ENCODE measurements at regions not wholly inside any gene's neighbourhood (a gene's known extent, or its start where the extent isn't known, plus 50 kb on each side); places are given as distances from the start of the nearest gene placed in this dataset.

GRCh38 chr2:41967476-41968181 lies 80.2 kb upstream of the PKDCC start:
- Histone ChIP-seq H3K79me2 (ENCODE audit: insufficient read depth, low read length) (no peaks in the 10 kb centered on the region), H3K27me3 (ENCODE audit: insufficient read depth, low read length) (no peaks in the 10 kb centered on the region), H2AFZ (ENCODE audit: low read depth, low read length) (peak overlapping the region; percentile 36), H3K4me3 (ENCODE audit: insufficient read depth, low read depth, low read length) (no peak overlapping the region), H3K9me3 (ENCODE audit: insufficient read depth, low read depth, low read length) (no peaks in the 10 kb centered on the region), H3K27ac (ENCODE audit: low read depth, low read length) (no peak overlapping the region), H3K9ac (ENCODE audit: low read length) (peak overlapping the region; percentile 64), H3K36me3 (ENCODE audit: insufficient read depth, low read length) (no peaks in the 10 kb centered on the region), H3K4me1 (ENCODE audit: insufficient read depth, low read length) (peaks cover 22% of the 10 kb centered on the region), H3K4me2 (ENCODE audit: low read length) (peak overlapping the region; percentile 79), H4K20me1 (ENCODE audit: insufficient read depth, low read length) (no peaks in the 10 kb centered on the region)
- H3K4me3 Mint-ChIP-seq (ENCODE audit: unreplicated experiment): no peak overlapping the region
- peaks cover 14% of the 10 kb centered on the region for H3K4me1 Mint-ChIP-seq (ENCODE audit: low read depth, unreplicated experiment)
- peaks cover 11% of the 10 kb centered on the region for H3K27me3 Mint-ChIP-seq (ENCODE audit: low read depth, unreplicated experiment)
- no peak for FAIRE-seq
- DNase-seq (ENCODE audit: low read depth): peak; percentile 27
- peaks cover 2% of the 10 kb centered on the region for H3K36me3 Mint-ChIP-seq (ENCODE audit: low read depth, unreplicated experiment)
- no peaks in the 10 kb centered on the region for H3K9me3 Mint-ChIP-seq (ENCODE audit: unreplicated experiment)
- H3K27ac Mint-ChIP-seq (ENCODE audit: unreplicated experiment): no peak overlapping the region
- TF ChIP-seq CTCF (IDR thresholded peaks at IDR 0.05; ENCODE audit: insufficient read depth, low read depth, low read length): no peak
- TF ChIP-seq EZH2 (IDR thresholded peaks at IDR 0.05; ENCODE audit: insufficient read depth, low read length): no peak

GRCh38 chr2:41968182-41968578 lies 79.6 kb upstream of the PKDCC start:
- no peaks in the 10 kb centered on the region for H4K20me1 ChIP-seq (ENCODE audit: insufficient read depth, low read length)
- TF ChIP-seq EZH2 (IDR thresholded peaks at IDR 0.05; ENCODE audit: insufficient read depth, low read length): no peak
- no peaks in the 10 kb centered on the region for H3K27me3 ChIP-seq (ENCODE audit: insufficient read depth, low read length)
- H3K4me2 ChIP-seq (ENCODE audit: low read length): no peak overlapping the region
- H2AFZ ChIP-seq (ENCODE audit: low read depth, low read length): no peak overlapping the region
- H3K9me3 ChIP-seq (ENCODE audit: insufficient read depth, low read depth, low read length): no peaks in the 10 kb centered on the region
- DNase-seq (ENCODE audit: low read depth) (no peak), FAIRE-seq (peak; percentile 34)
- H3K9me3 Mint-ChIP-seq (ENCODE audit: unreplicated experiment): no peaks in the 10 kb centered on the region
- H3K4me3 ChIP-seq (ENCODE audit: insufficient read depth, low read depth, low read length): no peak overlapping the region
- H3K4me1 ChIP-seq (ENCODE audit: insufficient read depth, low read length): peaks cover 22% of the 10 kb centered on the region
- peaks cover 9% of the 10 kb centered on the region for H3K27me3 Mint-ChIP-seq (ENCODE audit: low read depth, unreplicated experiment)
- no peak overlapping the region for H3K9ac ChIP-seq (ENCODE audit: low read length)
- H3K36me3 ChIP-seq (ENCODE audit: insufficient read depth, low read length): no peaks in the 10 kb centered on the region
- no peaks in the 10 kb centered on the region for H3K79me2 ChIP-seq (ENCODE audit: insufficient read depth, low read length)
- H3K27ac Mint-ChIP-seq (ENCODE audit: unreplicated experiment): no peak overlapping the region
- H3K36me3 Mint-ChIP-seq (ENCODE audit: low read depth, unreplicated experiment): peaks cover 2% of the 10 kb centered on the region
- no peak overlapping the region for H3K27ac ChIP-seq (ENCODE audit: low read depth, low read length)
- peaks cover 14% of the 10 kb centered on the region for H3K4me1 Mint-ChIP-seq (ENCODE audit: low read depth, unreplicated experiment)
- no peak overlapping the region for H3K4me3 Mint-ChIP-seq (ENCODE audit: unreplicated experiment)

- Histone ChIP-seq H3K27me3 (ENCODE audit: insufficient read depth, low read length) (no peaks in the 10 kb centered on the region), H3K36me3 (ENCODE audit: insufficient read depth, low read length) (no peaks in the 10 kb centered on the region), H3K4me3 (ENCODE audit: insufficient read depth, low read depth, low read length) (no peak overlapping the region), H3K4me1 (ENCODE audit: insufficient read depth, low read length) (peaks cover 15% of the 10 kb centered on the region), H3K9me3 (ENCODE audit: insufficient read depth, low read depth, low read length) (no peaks in the 10 kb centered on the region), H4K20me1 (ENCODE audit: insufficient read depth, low read length) (no peaks in the 10 kb centered on the region), H3K9ac (ENCODE audit: low read length) (no peak overlapping the region), H3K79me2 (ENCODE audit: insufficient read depth, low read length) (no peaks in the 10 kb centered on the region), H3K27ac (ENCODE audit: low read depth, low read length) (no peak overlapping the region), H2AFZ (ENCODE audit: low read depth, low read length) (no peak overlapping the region), H3K4me2 (ENCODE audit: low read length) (no peak overlapping the region)
- DNase-seq (ENCODE audit: low read depth) (peak; percentile 17), FAIRE-seq (no peak)
- Mint-ChIP-seq H3K4me1 (ENCODE audit: low read depth, unreplicated experiment) (peaks cover 7% of the 10 kb centered on the region), H3K9me3 (ENCODE audit: unreplicated experiment) (no peaks in the 10 kb centered on the region), H3K36me3 (ENCODE audit: low read depth, unreplicated experiment) (peaks cover 2% of the 10 kb centered on the region), H3K4me3 (ENCODE audit: unreplicated experiment) (no peak overlapping the region), H3K27me3 (ENCODE audit: low read depth, unreplicated experiment) (peaks cover 16% of the 10 kb centered on the region), H3K27ac (ENCODE audit: unreplicated experiment) (no peak overlapping the region)
- no peak for TF ChIP-seq EZH2 (IDR thresholded peaks at IDR 0.05; ENCODE audit: insufficient read depth, low read length)
These were observed 76.7 kb upstream of the PKDCC start for GRCh38 chr2:41970988-41971660.

Measured in astrocyte (in vitro differentiated cells and primary cell).